Loucy (cell line): ENCODE measurements at regions not wholly inside any gene's neighbourhood (a gene's known extent, or its start where the extent isn't known, plus 50 kb on each side); places are given as distances from the start of the nearest gene placed in this dataset.

Experiments used
- CTCF ChIP-seq: fragments of 200-600 bp; sonication (generic); conservative IDR thresholded peaks from 2 replicates; pipeline ENCODE4 v1.5.1; 2014; ENCODE audit warnings: mild to moderate bottlenecking, antibody characterized with exemption, low read length
- EZH2phosphoT487 ChIP-seq: fragments of 200-600 bp; IDR thresholded peaks from 2 replicates; pipeline ENCODE4 v1.6.1; 2018; ENCODE audit warnings: antibody characterized with exemption, mild to moderate bottlenecking, moderate library complexity, borderline replicate concordance

- TF ChIP-seq CTCF = no peak
- TF ChIP-seq EZH2phosphoT487 = no peak
These were observed 77.0 kb downstream of the METRNL start for GRCh38 chr17:83156408-83156807.
